HCT116 (cell line): ENCODE measurements at regions not wholly inside any gene's neighbourhood (a gene's known extent, or its start where the extent isn't known, plus 50 kb on each side); places are given as distances from the start of the nearest gene placed in this dataset.

ENCODE experiments used
- ATAC-seq: fragments of 200-7000 bp; cut with Tn5 transposase; 2 replicates; pipeline ENCODE4 v1.9.1; 2020; ENCODE audit warnings: mild to moderate bottlenecking, moderate library complexity
- BruUV-seq: library from RNA; stranded (reverse); fragments of 400-500 nt; replicated peaks from 2 replicates; lab custom pipeline; 2021; lab: Mats Ljungman, UMichigan
- CTCF ChIA-PET: fragments of 300-600 bp; sonication (Branson Sonifier 250); formaldehyde crosslinking; loops from one replicate; lab custom pipeline; 2021; ENCODE audit warnings: antibody characterized with exemption; lab: Charles Lee
- POLR2A ChIA-PET: fragments of 300-600, 350-600 bp; sonication (Branson Sonifier 250); formaldehyde crosslinking; loops from one replicate; lab custom pipeline; 2021; ENCODE audit warnings: antibody characterized with exemption; lab: Charles Lee
- RAD21 ChIA-PET, 2 experiments: fragments of 300-600 bp; sonication (Branson Sonifier 250); formaldehyde crosslinking; loops; one replicate each; lab custom pipeline; 2023; ENCODE audit warnings: low total read pairs in 2 of 2; ENCODE audit not compliant: uncharacterized antibody in 2 of 2, unreplicated experiment in 2 of 2, low non-redundant PET in 1 of 2; lab: Charles Lee
- DNase-seq: peaks from one replicate; pipeline ENCODE4 v3.0.0-alpha.2; 2010; ENCODE audit warnings: low read depth, low spot score
- H2AFZ ChIP-seq: fragments of 200-600 bp; shearing (Covaris generic), sonication (generic); 2 replicates; pipeline ENCODE4 v1.6.1; 2017; ENCODE audit warnings: low read depth, mixed run types, mixed read lengths, antibody characterized with exemption, low read length; ENCODE audit not compliant: poor library complexity, severe bottlenecking
- H3K27ac ChIP-seq: 2 replicates; pipeline ENCODE4 v1.5.1; 2012; ENCODE audit warnings: low read depth, low read length
- H3K27me3 ChIP-seq: fragments of 200-600 bp; sonication (generic); 2 replicates; pipeline ENCODE4 v1.6.1; 2016; ENCODE audit warnings: mixed run types, low read length, mixed read lengths; ENCODE audit not compliant: insufficient read depth
- H3K36me3 ChIP-seq, 2 experiments: fragments of 200-500 bp in 1 of 2; fragments of 200-600 bp in 1 of 2; sonication (Bioruptor generic) in 1 of 2; sonication (generic) in 1 of 2; 2 replicates each; pipeline versions ENCODE4 v1.5.1 to v1.6.1; 2014 to 2016; ENCODE audit warnings: low read length in 2 of 2, inconsistent platforms in 1 of 2, mixed read lengths in 1 of 2, mixed run types in 1 of 2; ENCODE audit not compliant: insufficient read depth in 2 of 2, control insufficient read depth in 1 of 2
- H3K4me1 ChIP-seq, 2 experiments: fragments of 200-600 bp in 1 of 2; sonication (generic) in 1 of 2; 2 replicates each; pipeline versions ENCODE4 v1.5.1 to v1.6.1; 2012 to 2017; ENCODE audit warnings: low read length in 2 of 2, inconsistent platforms in 1 of 2, mild to moderate bottlenecking in 1 of 2, mixed read lengths in 1 of 2, mixed run types in 1 of 2, moderate library complexity in 1 of 2; ENCODE audit not compliant: insufficient read depth in 2 of 2, control insufficient read depth in 1 of 2
- H3K4me2 ChIP-seq: fragments of 200-600 bp; sonication (generic); 2 replicates; pipeline ENCODE4 v1.6.1; 2017; ENCODE audit warnings: mixed run types, low read length, mixed read lengths
- H3K4me3 ChIP-seq, 2 experiments: fragments of 200-600 bp in 1 of 2; sonication (generic) in 1 of 2; replicated peaks in 1 of 2; 2 replicates each; pipeline ENCODE4 v1.5.1; 2011 to 2016; ENCODE audit warnings: low read length in 2 of 2, control low read depth in 1 of 2, low read depth in 1 of 2, mild to moderate bottlenecking in 1 of 2, mixed read lengths in 1 of 2, mixed run types in 1 of 2
- H3K79me2 ChIP-seq: fragments of 200-600 bp; sonication (generic); 2 replicates; pipeline ENCODE4 v1.6.1; 2017; ENCODE audit warnings: mild to moderate bottlenecking, mixed run types, low read length, moderate library complexity, mixed read lengths; ENCODE audit not compliant: insufficient read depth
- H3K9ac ChIP-seq: fragments of 200-600 bp; sonication (generic); 2 replicates; pipeline ENCODE4 v1.6.1; 2016; ENCODE audit warnings: low read length, mixed read lengths
- H3K9me2 ChIP-seq: fragments of 200-600 bp; sonication (generic), shearing (Covaris generic); 2 replicates; pipeline ENCODE4 v1.6.1; 2017; ENCODE audit warnings: mixed run types, mild to moderate bottlenecking, moderate library complexity; ENCODE audit not compliant: insufficient read depth
- H3K9me3 ChIP-seq, 2 experiments: fragments of 200-500 bp in 1 of 2; fragments of 200-600 bp in 1 of 2; sonication (Bioruptor generic) in 1 of 2; sonication (generic) in 1 of 2; 2 replicates each; pipeline ENCODE4 v1.6.1; 2014 to 2017; ENCODE audit warnings: low read length in 2 of 2, mixed read lengths in 2 of 2, inconsistent platforms in 1 of 2, low read depth in 1 of 2, mild to moderate bottlenecking in 1 of 2, mixed run types in 1 of 2, moderate library complexity in 1 of 2; ENCODE audit not compliant: control insufficient read depth in 1 of 2, insufficient read depth in 1 of 2
- H4K20me1 ChIP-seq: fragments of 200-600 bp; sonication (generic), shearing (Covaris generic); 2 replicates; pipeline ENCODE4 v1.6.1; 2017; ENCODE audit warnings: mixed run types, mild to moderate bottlenecking, moderate library complexity; ENCODE audit not compliant: insufficient read depth
- CEBPB ChIP-seq: IDR thresholded peaks from 2 replicates; pipeline ENCODE4 v1.6.1; 2012; ENCODE audit warnings: low read depth
- FOSL1 ChIP-seq: IDR thresholded peaks from 2 replicates; pipeline ENCODE4 v1.6.1; 2012; ENCODE audit warnings: low read depth
- POLR2AphosphoS5 ChIP-seq: IDR thresholded peaks from 2 replicates; pipeline ENCODE4 v1.6.1; 2011; ENCODE audit warnings: mild to moderate bottlenecking, low read depth, low read length, moderate library complexity
- REST ChIP-seq: IDR thresholded peaks from 2 replicates; pipeline ENCODE4 v1.6.1; 2012; ENCODE audit warnings: low read depth
- SRF ChIP-seq: IDR thresholded peaks from 2 replicates; pipeline ENCODE4 v1.6.1; 2012; ENCODE audit warnings: low read depth
- TCF7L2 ChIP-seq: IDR thresholded peaks from 2 replicates; pipeline ENCODE4 v1.7.0; 2011; ENCODE audit warnings: borderline replicate concordance, inconsistent platforms; ENCODE audit not compliant: insufficient read depth, insufficient read length; ENCODE audit errors: extremely low read depth
- YY1 ChIP-seq: IDR thresholded peaks from 2 replicates; pipeline ENCODE4 v1.6.1; 2011; ENCODE audit warnings: low read length, low read depth, moderate library complexity, mild to moderate bottlenecking; ENCODE audit not compliant: insufficient replicate concordance; ENCODE audit errors: extremely low read depth
- ZBTB33 ChIP-seq: IDR thresholded peaks from 2 replicates; pipeline ENCODE4 v1.6.1; 2011; ENCODE audit warnings: mild to moderate bottlenecking, low read length, moderate library complexity; ENCODE audit not compliant: insufficient replicate concordance; ENCODE audit errors: extremely low read depth
- ZFX ChIP-seq: fragments of 450-650 bp; IDR thresholded peaks from 2 replicates; pipeline ENCODE4 v1.6.1; 2017
- intact Hi-C: fragments of 100-400 bp; cut with micrococcal nuclease; formaldehyde crosslinking; loops from 2 replicates; pipeline ENCODE4 v1.10.0; 2022

- no TSS peak for BruUV-seq
- Histone ChIP-seq H2AFZ (no peak overlapping the region), H3K9me3 (peaks cover 5 to 25% of the 10 kb centered on the region in 2 experiments; a peak in 2 of 4 replicates), H3K79me2 (no peaks in the 10 kb centered on the region), H3K27ac (no peak overlapping the region), H4K20me1 (no peaks in the 10 kb centered on the region), H3K9ac (no peak overlapping the region), H3K4me1 (no peaks in the 10 kb centered on the region), H3K36me3 (no peaks in the 10 kb centered on the region), H3K4me2 (no peak overlapping the region), H3K9me2 (no peaks in the 10 kb centered on the region), H3K27me3 (no peaks in the 10 kb centered on the region), H3K4me3 (no peak overlapping the region)
- POLR2A ChIA-PET, result no interaction called here
- RAD21 ChIA-PET, result no interaction called here
- no peak for ATAC-seq
- CTCF ChIA-PET, result no interaction called here
- TF ChIP-seq YY1 (no peak), SRF (no peak), ZBTB33 (no peak), FOSL1 (no peak), TCF7L2 (no peak), CEBPB (no peak)
- no peak for DNase-seq
- intact Hi-C loops, result no loop called here
Observed at GRCh38 chr14:83912032-83912642, 1617.8 kb upstream of the FLRT2 start.

- Histone ChIP-seq H3K9me3 (peaks cover 8 to 18% of the 10 kb centered on the region in 2 experiments; a peak in 2 of 4 replicates), H2AFZ (no peak overlapping the region), H3K36me3 (no peaks in the 10 kb centered on the region), H3K79me2 (no peaks in the 10 kb centered on the region), H4K20me1 (no peaks in the 10 kb centered on the region), H3K27ac (no peak overlapping the region), H3K27me3 (no peaks in the 10 kb centered on the region), H3K9ac (no peak overlapping the region), H3K9me2 (no peaks in the 10 kb centered on the region), H3K4me1 (no peaks in the 10 kb centered on the region), H3K4me2 (no peak overlapping the region), H3K4me3 (no peak overlapping the region)
- RAD21 ChIA-PET, result no interaction called here
- DNase-seq, result no peak
- CTCF ChIA-PET, result no interaction called here
- BruUV-seq, result no TSS peak
- TF ChIP-seq POLR2AphosphoS5 (no peak), REST (no peak), ZFX (no peak)
- TF ChIP-seq, all 23 proteins: peak for 0
- no peak for ATAC-seq
- intact Hi-C loops, result no loop called here
- POLR2A ChIA-PET, result no interaction called here
Observed at GRCh38 chr14:83913476-83913875, 1616.5 kb upstream of the FLRT2 start.
